Cardiac muscle cell (in vitro differentiated cells and primary cell): ENCODE measurements at regions not wholly inside any gene's neighbourhood (a gene's known extent, or its start where the extent isn't known, plus 50 kb on each side); places are given as distances from the start of the nearest gene placed in this dataset.
A peak's percentile ranks its signal among the peaks of the same experiment; 100 is the strongest.

Experiments used
- DNase-seq, 2 donors: peaks; one replicate each; pipeline versions ENCODE4 v3.0.0 to v3.0.0-alpha.2; 2010 to 2017; ENCODE audit warnings: low read depth in 1 of 2, low spot score in 1 of 2
- H3K27ac ChIP-seq: fragments of 200-600 bp; sonication (generic); 2 replicates; pipeline ENCODE4 v1.5.1; 2016
- H3K27me3 ChIP-seq: fragments of 200-600 bp; sonication (generic); 2 replicates; pipeline ENCODE4 v1.6.0; 2016; ENCODE audit warnings: control low read depth
- H3K36me3 ChIP-seq: fragments of 200-600 bp; sonication (generic); 2 replicates; pipeline ENCODE4 v1.5.1; 2016; ENCODE audit warnings: control low read depth
- H3K4me1 ChIP-seq: fragments of 200-600 bp; sonication (generic); 2 replicates; pipeline ENCODE4 v1.8.1; 2017; ENCODE audit warnings: low read depth, mild to moderate bottlenecking, mixed run types
- H3K4me3 ChIP-seq: fragments of 200-600 bp; sonication (generic); 2 replicates; pipeline ENCODE4 v1.5.1; 2016; ENCODE audit warnings: mild to moderate bottlenecking
- H3K9me3 ChIP-seq: fragments of 200-600 bp; sonication (generic); 2 replicates; pipeline ENCODE4 v1.5.1; 2017; ENCODE audit warnings: low read depth, mild to moderate bottlenecking, control low read depth
- TF ChIP-seq, protein P1 (sequence below): IDR thresholded peaks from 2 replicates; pipeline ENCODE4 v1.5.1; 2012; ENCODE audit warnings: low read depth, mild to moderate bottlenecking, low read length

DNA sequence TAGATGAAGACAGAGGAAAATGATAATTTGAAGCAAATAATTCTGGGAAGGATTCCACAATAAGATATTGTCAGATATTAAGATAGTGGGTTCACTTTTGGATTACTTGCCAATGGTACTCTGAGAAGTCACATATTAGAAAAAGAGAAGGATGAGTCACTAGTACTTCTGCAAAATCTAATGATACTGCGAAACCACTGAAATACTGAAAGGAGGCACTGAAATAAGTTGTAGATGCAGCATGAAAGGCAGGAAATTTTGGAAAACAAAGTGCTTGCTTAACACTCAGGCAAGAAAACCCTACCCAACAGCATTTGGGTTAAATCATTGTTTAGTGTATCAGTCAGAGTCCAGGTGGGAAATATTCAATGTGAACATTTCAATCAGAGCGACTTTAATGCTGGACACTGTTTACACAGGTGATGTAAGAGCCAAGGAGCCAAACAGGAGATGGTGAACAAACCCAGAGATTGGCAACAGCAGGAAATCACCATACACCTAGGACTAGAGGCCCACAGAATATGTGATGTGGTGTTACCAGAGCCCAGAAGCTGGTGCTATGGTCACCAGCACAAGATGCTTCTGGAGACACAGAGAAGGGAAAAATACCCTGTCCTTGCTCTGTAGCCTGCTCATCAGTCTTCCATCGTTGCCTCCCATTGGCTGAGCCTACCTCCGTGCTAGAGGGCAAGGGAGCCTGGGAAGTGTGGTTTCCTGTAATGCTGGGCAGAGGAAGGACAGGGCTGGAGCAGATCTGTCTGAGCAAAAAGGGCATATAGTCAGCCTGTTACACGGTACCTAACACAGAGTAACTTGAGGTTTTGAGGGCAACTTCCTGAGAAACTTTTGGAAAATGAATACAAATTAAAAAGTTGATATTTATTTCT is 204.7 kb upstream of the ITGA4 start:
- no peaks in the 10 kb centered on the region for H3K27me3 ChIP-seq
- H3K27ac ChIP-seq, result no peak overlapping the region
- H3K36me3 ChIP-seq, result no peaks in the 10 kb centered on the region
- no peak overlapping the region for H3K4me3 ChIP-seq
- no peaks in the 10 kb centered on the region for H3K4me1 ChIP-seq
- TF ChIP-seq, protein P1, sequence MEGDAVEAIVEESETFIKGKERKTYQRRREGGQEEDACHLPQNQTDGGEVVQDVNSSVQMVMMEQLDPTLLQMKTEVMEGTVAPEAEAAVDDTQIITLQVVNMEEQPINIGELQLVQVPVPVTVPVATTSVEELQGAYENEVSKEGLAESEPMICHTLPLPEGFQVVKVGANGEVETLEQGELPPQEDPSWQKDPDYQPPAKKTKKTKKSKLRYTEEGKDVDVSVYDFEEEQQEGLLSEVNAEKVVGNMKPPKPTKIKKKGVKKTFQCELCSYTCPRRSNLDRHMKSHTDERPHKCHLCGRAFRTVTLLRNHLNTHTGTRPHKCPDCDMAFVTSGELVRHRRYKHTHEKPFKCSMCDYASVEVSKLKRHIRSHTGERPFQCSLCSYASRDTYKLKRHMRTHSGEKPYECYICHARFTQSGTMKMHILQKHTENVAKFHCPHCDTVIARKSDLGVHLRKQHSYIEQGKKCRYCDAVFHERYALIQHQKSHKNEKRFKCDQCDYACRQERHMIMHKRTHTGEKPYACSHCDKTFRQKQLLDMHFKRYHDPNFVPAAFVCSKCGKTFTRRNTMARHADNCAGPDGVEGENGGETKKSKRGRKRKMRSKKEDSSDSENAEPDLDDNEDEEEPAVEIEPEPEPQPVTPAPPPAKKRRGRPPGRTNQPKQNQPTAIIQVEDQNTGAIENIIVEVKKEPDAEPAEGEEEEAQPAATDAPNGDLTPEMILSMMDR, result no peak
- DNase-seq, result peak in 1 of 2 donors; percentile 4
- H3K9me3 ChIP-seq, result no peaks in the 10 kb centered on the region

DNA sequence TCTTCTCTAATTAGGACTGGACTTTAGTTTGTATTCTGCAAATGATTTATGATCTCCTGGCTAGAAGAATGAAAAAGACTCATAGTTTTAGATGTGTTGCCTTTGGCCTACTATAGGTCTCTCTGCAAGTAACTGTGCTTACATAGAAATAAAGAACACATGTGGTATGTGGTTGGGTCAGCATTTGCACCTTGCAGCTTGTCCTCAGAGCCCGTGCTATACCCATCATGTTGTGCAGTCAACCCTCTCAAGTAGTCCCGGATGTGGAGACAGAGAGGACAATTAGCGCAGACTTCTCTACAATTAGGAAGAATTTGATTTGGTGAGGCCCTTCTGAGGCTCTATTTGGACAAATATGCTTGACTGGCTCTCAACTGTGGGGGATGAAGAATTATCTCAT is 203.7 kb upstream of the ITGA4 start:
- Histone ChIP-seq H3K27ac (no peak overlapping the region), H3K27me3 (no peaks in the 10 kb centered on the region), H3K36me3 (no peaks in the 10 kb centered on the region), H3K4me1 (no peaks in the 10 kb centered on the region), H3K9me3 (no peaks in the 10 kb centered on the region), H3K4me3 (no peak overlapping the region)
- TF ChIP-seq, protein P1, result no peak
- DNase-seq, result no peak

GRCh38 chr2:181255651-181256050 is 201.5 kb upstream of the ITGA4 start:
- TF ChIP-seq, protein P1, result no peak
- no peak for DNase-seq
- Histone ChIP-seq H3K9me3 (no peaks in the 10 kb centered on the region), H3K4me1 (no peaks in the 10 kb centered on the region), H3K27ac (no peak overlapping the region), H3K27me3 (no peaks in the 10 kb centered on the region), H3K4me3 (no peak overlapping the region), H3K36me3 (no peaks in the 10 kb centered on the region)

DNA sequence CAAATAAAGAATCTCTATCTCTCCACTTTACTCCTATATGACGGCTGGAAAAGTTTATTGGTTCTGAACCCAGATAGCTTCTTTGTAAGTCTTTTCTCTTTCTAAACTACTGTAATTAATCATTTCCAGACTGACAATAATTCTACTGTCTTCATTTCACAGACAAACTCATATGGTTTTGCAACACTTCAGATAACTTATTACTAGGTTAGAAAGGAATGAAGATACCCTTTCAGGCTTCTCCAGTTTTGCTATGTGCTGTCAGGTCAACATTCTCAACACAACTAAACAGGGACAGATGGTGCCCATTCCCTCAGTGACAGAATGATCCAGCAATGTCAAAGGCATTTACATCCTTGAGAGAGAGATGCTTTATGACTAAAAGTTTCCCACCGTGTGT is 198.5 kb upstream of the ITGA4 start:
- Histone ChIP-seq H3K9me3 (no peaks in the 10 kb centered on the region), H3K4me1 (no peaks in the 10 kb centered on the region), H3K27ac (no peak overlapping the region), H3K36me3 (no peaks in the 10 kb centered on the region), H3K4me3 (no peak overlapping the region), H3K27me3 (no peaks in the 10 kb centered on the region)
- TF ChIP-seq, protein P1, result no peak
- DNase-seq, result peak in 1 of 2 donors; percentile 66

- no peaks in the 10 kb centered on the region for H3K4me1 ChIP-seq
- TF ChIP-seq, protein P1, result no peak
- H3K27ac ChIP-seq, result no peak overlapping the region
- no peaks in the 10 kb centered on the region for H3K27me3 ChIP-seq
- H3K4me3 ChIP-seq, result no peak overlapping the region
- no peak for DNase-seq
- no peaks in the 10 kb centered on the region for H3K36me3 ChIP-seq
- H3K9me3 ChIP-seq, result no peaks in the 10 kb centered on the region
These were observed 194.4 kb upstream of the ITGA4 start for GRCh38 chr2:181262782-181263181.
